B cell (primary cell): ENCODE measurements at regions not wholly inside any gene's neighbourhood (a gene's known extent, or its start where the extent isn't known, plus 50 kb on each side); places are given as distances from the start of the nearest gene placed in this dataset.

Experiments used
- ATAC-seq: fragments of 200-7000 bp; cut with Tn5 transposase; one replicate; pipeline ENCODE4 v1.10.0; 2021; ENCODE audit warnings: low read depth, mild to moderate bottlenecking, moderate number of reproducible peaks, moderate library complexity
- CTCF ChIA-PET: fragments of 350-600 bp; sonication (Branson Sonifier 250); formaldehyde crosslinking; loops from one replicate; lab custom pipeline; 2021; ENCODE audit warnings: antibody characterized with exemption, inconsistent platforms; lab: Charles Lee
- POLR2A ChIA-PET: fragments of 350-600 bp; sonication (Branson Sonifier 250); formaldehyde crosslinking; loops from one replicate; lab custom pipeline; 2021; ENCODE audit warnings: antibody characterized with exemption; lab: Charles Lee
- DNase-seq: peaks from one replicate; pipeline ENCODE4 v3.0.0; 2013
- H2AFZ ChIP-seq: 2 replicates; pipeline ENCODE4 v1.6.1; 2012; ENCODE audit warnings: mild to moderate bottlenecking, low read depth, low read length; ENCODE audit not compliant: insufficient read depth, poor library complexity, severe bottlenecking
- H3K27ac ChIP-seq, 2 donors: 1 replicate in 1 of 2; 2 replicates in 1 of 2; pipeline ENCODE4 v1.5.1; 2012 to 2013; ENCODE audit warnings: low read length in 2 of 2, mild to moderate bottlenecking in 2 of 2, moderate library complexity in 1 of 2
- H3K27me3 ChIP-seq, 4 experiments: fragments of 200-600 bp in 1 of 4; sonication (generic) in 1 of 4; replicated peaks in 1 of 4; 1 replicate in 2 of 4; 2 replicates in 2 of 4; pipeline versions ENCODE4 v1.6.1 to v1.7.0; 2013 to 2016; ENCODE audit warnings: low read length in 3 of 4, mild to moderate bottlenecking in 2 of 4, mixed read lengths in 1 of 4, moderate library complexity in 1 of 4; ENCODE audit not compliant: insufficient read depth in 4 of 4, control insufficient read depth in 3 of 4; ENCODE audit errors: control extremely low read depth in 1 of 4
- H3K36me3 ChIP-seq, 2 experiments: replicated peaks in 1 of 2; 1 replicate in 1 of 2; 2 replicates in 1 of 2; pipeline versions ENCODE4 v1.6.1 to v1.7.1; 2013; ENCODE audit warnings: low read length in 1 of 2; ENCODE audit not compliant: insufficient read depth in 2 of 2, control insufficient read depth in 1 of 2; ENCODE audit errors: control extremely low read depth in 1 of 2, extremely low read depth in 1 of 2
- H3K4me1 ChIP-seq, 2 donors: fragments of 200-600 bp in 1 of 2; sonication (generic) in 1 of 2; 1 replicate in 1 of 2; 2 replicates in 1 of 2; pipeline versions ENCODE4 v1.5.1 to v1.6.1; 2013 to 2017; ENCODE audit warnings: low read length in 2 of 2; ENCODE audit not compliant: control insufficient read depth in 2 of 2, insufficient read depth in 2 of 2
- H3K4me2 ChIP-seq: replicated peaks from 2 replicates; pipeline ENCODE3; 2012; ENCODE audit warnings: mild to moderate bottlenecking, low read depth, low read length; ENCODE audit not compliant: poor library complexity, severe bottlenecking
- H3K4me3 ChIP-seq, 5 experiments: fragments of 200-600 bp in 1 of 5; sonication (generic) in 1 of 5; 1 replicate in 3 of 5; 2 replicates in 2 of 5; pipeline versions ENCODE4 v1.5.1 to v1.7.0; 2011 to 2016; ENCODE audit warnings: low read length in 4 of 5, mild to moderate bottlenecking in 4 of 5, low read depth in 2 of 5, control low read depth in 1 of 5, moderate library complexity in 1 of 5; ENCODE audit not compliant: insufficient read depth in 1 of 5; ENCODE audit errors: control extremely low read depth in 1 of 5, extremely low read depth in 1 of 5
- H3K79me2 ChIP-seq: fragments of 200-600 bp; sonication (generic); one replicate; pipeline ENCODE4 v1.6.0; 2016; ENCODE audit warnings: low read length; ENCODE audit not compliant: control insufficient read depth, insufficient read depth
- H3K9ac ChIP-seq: fragments of 200-600 bp; sonication (generic); 2 replicates; pipeline ENCODE4 v1.6.1; 2017; ENCODE audit warnings: mild to moderate bottlenecking, low read length, moderate library complexity
- H3K9me3 ChIP-seq, 3 donors: one replicate each; pipeline versions ENCODE4 v1.6.1 to v1.7.1; 2013; ENCODE audit warnings: low read length in 2 of 3; ENCODE audit not compliant: control insufficient read depth in 2 of 3, insufficient read depth in 1 of 3; ENCODE audit errors: control extremely low read depth in 1 of 3
- H4K20me1 ChIP-seq: 2 replicates; pipeline ENCODE4 v1.6.0; 2012; ENCODE audit warnings: mild to moderate bottlenecking, low read length; ENCODE audit not compliant: insufficient read depth, control insufficient read depth, poor library complexity, severe bottlenecking
- H3K27ac Mint-ChIP-seq: one replicate; pipeline ENCODE4 v1.8.0; 2021; ENCODE audit warnings: mixed read lengths
- H3K27me3 Mint-ChIP-seq: one replicate; pipeline ENCODE4 v1.8.0; 2021; ENCODE audit warnings: mixed read lengths
- H3K4me1 Mint-ChIP-seq: one replicate; pipeline ENCODE4 v1.8.0; 2021; ENCODE audit warnings: mixed read lengths
- H3K4me3 Mint-ChIP-seq: one replicate; pipeline ENCODE4 v1.8.0; 2021; ENCODE audit warnings: mixed read lengths
- H3K9me3 Mint-ChIP-seq: one replicate; pipeline ENCODE4 v1.8.0; 2022; ENCODE audit warnings: mixed read lengths; ENCODE audit not compliant: insufficient read depth
- EZH2 ChIP-seq: IDR thresholded peaks from 2 replicates; pipeline ENCODE4 v1.6.1; 2012; ENCODE audit warnings: borderline replicate concordance, low read depth, mild to moderate bottlenecking, moderate library complexity, low read length; ENCODE audit not compliant: insufficient read depth, poor library complexity, severe bottlenecking
- WGBS: methylation state at CpG from one replicate; pipeline ENCODE4 v1.1.5; 2013; ENCODE audit warnings: missing lambda C conversion rate; ENCODE audit not compliant: insufficient coverage; 5-methylcytosine and 5-hydroxymethylcytosine counted together
- intact Hi-C: fragments of 100-400 bp; cut with micrococcal nuclease; formaldehyde crosslinking; loops from one replicate; pipeline ENCODE4 v1.10.0; 2022
- TF ChIP-seq, protein P1 (sequence below): fragments of 200-600 bp; IDR thresholded peaks from one replicate; pipeline ENCODE4 v1.8.0; 2022; ENCODE audit warnings: antibody characterized with exemption, mild to moderate bottlenecking

DNA sequence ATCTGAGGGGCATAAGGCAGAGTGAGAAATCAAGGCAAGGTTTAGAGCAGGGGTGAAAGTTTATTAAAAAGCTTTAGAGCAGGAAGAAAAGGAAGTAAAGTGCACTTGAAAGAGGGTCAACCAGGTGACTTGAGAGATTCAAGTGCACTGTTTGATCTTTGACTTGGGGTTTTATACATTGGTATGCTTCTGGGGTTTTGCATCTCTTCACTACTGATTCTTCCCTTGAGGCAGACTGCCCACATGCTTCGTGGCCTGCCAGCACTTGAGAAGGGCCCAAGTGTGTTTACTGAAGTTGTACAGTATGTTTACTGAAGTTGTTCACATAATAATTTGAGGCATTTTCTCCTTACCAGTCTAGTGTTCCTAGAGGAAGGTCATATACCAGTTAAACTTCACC lies 367.0 kb upstream of the UBE2E2 start:
- DNase-seq (no peak), ATAC-seq (no peak)
- no peaks in the 10 kb centered on the region for H3K4me1 ChIP-seq
- H3K4me2 ChIP-seq: no peak overlapping the region
- H3K9ac ChIP-seq: no peak overlapping the region
- no peak overlapping the region for H3K4me3 ChIP-seq
- no peaks in the 10 kb centered on the region for H3K79me2 ChIP-seq
- no peak overlapping the region for H3K27ac ChIP-seq
- no peak for TF ChIP-seq EZH2
- TF ChIP-seq, protein P1, sequence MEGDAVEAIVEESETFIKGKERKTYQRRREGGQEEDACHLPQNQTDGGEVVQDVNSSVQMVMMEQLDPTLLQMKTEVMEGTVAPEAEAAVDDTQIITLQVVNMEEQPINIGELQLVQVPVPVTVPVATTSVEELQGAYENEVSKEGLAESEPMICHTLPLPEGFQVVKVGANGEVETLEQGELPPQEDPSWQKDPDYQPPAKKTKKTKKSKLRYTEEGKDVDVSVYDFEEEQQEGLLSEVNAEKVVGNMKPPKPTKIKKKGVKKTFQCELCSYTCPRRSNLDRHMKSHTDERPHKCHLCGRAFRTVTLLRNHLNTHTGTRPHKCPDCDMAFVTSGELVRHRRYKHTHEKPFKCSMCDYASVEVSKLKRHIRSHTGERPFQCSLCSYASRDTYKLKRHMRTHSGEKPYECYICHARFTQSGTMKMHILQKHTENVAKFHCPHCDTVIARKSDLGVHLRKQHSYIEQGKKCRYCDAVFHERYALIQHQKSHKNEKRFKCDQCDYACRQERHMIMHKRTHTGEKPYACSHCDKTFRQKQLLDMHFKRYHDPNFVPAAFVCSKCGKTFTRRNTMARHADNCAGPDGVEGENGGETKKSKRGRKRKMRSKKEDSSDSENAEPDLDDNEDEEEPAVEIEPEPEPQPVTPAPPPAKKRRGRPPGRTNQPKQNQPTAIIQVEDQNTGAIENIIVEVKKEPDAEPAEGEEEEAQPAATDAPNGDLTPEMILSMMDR: no peak
- no peak overlapping the region for H3K27ac Mint-ChIP-seq
- no peak overlapping the region for H2AFZ ChIP-seq
- POLR2A ChIA-PET: no interaction called here
- no peaks in the 10 kb centered on the region for H3K4me1 Mint-ChIP-seq
- H3K9me3 ChIP-seq: peaks cover 0 to 1% (median 0%) of the 10 kb centered on the region in 3 donors
- no peaks in the 10 kb centered on the region for H3K27me3 ChIP-seq
- no peak overlapping the region for H3K4me3 Mint-ChIP-seq
- intact Hi-C loops: no loop called here
- CTCF ChIA-PET: no interaction called here
- H3K36me3 ChIP-seq: no peaks in the 10 kb centered on the region
- no peaks in the 10 kb centered on the region for H3K27me3 Mint-ChIP-seq
- no peaks in the 10 kb centered on the region for H4K20me1 ChIP-seq
- peaks cover 4% of the 10 kb centered on the region for H3K9me3 Mint-ChIP-seq
- WGBS: no CpG with 5 or more reads among the region's 1 CpG

DNA sequence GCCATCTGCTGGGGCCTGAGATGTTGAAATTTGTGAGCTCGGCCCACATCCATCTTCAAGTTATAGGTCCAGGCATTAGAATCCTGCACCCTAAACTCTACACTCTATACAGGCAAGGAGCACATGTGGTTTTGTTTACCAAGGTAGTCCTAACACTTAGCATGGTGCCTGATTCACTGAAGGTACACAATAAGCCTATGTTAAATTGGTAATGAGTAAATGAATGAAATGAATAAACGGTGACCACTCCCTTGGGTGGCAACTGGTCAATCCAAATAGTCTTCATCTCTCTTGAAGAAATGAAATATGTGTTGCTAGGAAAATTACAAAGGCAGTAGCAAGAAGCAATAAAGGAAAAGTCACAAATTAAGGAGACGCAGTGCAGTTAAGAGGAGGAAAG lies 359.3 kb upstream of the UBE2E2 start:
- H3K4me3 Mint-ChIP-seq: no peak overlapping the region
- no peak overlapping the region for H3K27ac Mint-ChIP-seq
- DNase-seq (no peak), ATAC-seq (no peak)
- no peak overlapping the region for H3K27ac ChIP-seq
- H3K36me3 ChIP-seq: no peaks in the 10 kb centered on the region
- TF ChIP-seq EZH2: no peak
- TF ChIP-seq, protein P1: no peak
- intact Hi-C loops: no loop called here
- peaks cover 0 to 5% (median 0%) of the 10 kb centered on the region in 3 donors for H3K9me3 ChIP-seq
- CTCF ChIA-PET: no interaction called here
- no peaks in the 10 kb centered on the region for H3K4me1 ChIP-seq
- H3K9ac ChIP-seq: no peak overlapping the region
- WGBS: 100% methylated on average over 1 of the region's 3 CpGs
- no peaks in the 10 kb centered on the region for H3K27me3 Mint-ChIP-seq
- peaks cover 4% of the 10 kb centered on the region for H3K9me3 Mint-ChIP-seq
- H3K27me3 ChIP-seq: no peaks in the 10 kb centered on the region
- H3K4me3 ChIP-seq: no peak overlapping the region
- H2AFZ ChIP-seq: no peak overlapping the region
- no peaks in the 10 kb centered on the region for H3K4me1 Mint-ChIP-seq
- no peak overlapping the region for H3K4me2 ChIP-seq
- no peaks in the 10 kb centered on the region for H3K79me2 ChIP-seq
- H4K20me1 ChIP-seq: no peaks in the 10 kb centered on the region
- POLR2A ChIA-PET: no interaction called here
